GM23338 (cell line): ENCODE measurements at regions not wholly inside any gene's neighbourhood (a gene's known extent, or its start where the extent isn't known, plus 50 kb on each side); places are given as distances from the start of the nearest gene placed in this dataset.

ENCODE experiments used
- ATAC-seq: fragments of 200-7000 bp; cut with Tn5 transposase; 3 replicates; pipeline ENCODE4 v1.9.1; 2020
- DNase-seq: peaks from one replicate; pipeline ENCODE4 v3.0.0-alpha.2; 2015; ENCODE audit warnings: low spot score
- H2AFZ ChIP-seq: fragments of 200-600 bp; sonication (generic); 2 replicates; pipeline ENCODE4 v1.8.0; 2016; ENCODE audit warnings: antibody characterized with exemption, mild to moderate bottlenecking, moderate library complexity
- H3F3A ChIP-seq: fragments of 200-600 bp; sonication (generic); replicated peaks from 2 replicates; pipeline ENCODE4 v1.8.0; 2017; ENCODE audit warnings: antibody characterized with exemption, mixed run types, low read depth
- H3K27ac ChIP-seq: fragments of 200-600 bp; sonication (generic); 2 replicates; pipeline ENCODE4 v1.6.1; 2016; ENCODE audit warnings: low read depth
- H3K27me3 ChIP-seq: fragments of 200-600 bp; sonication (generic); 2 replicates; pipeline ENCODE4 v1.8.0; 2016; ENCODE audit warnings: mild to moderate bottlenecking, mixed run types, moderate library complexity; ENCODE audit not compliant: insufficient read depth
- H3K36me3 ChIP-seq: fragments of 200-600 bp; sonication (generic); 2 replicates; pipeline ENCODE4 v1.8.0; 2016; ENCODE audit warnings: mild to moderate bottlenecking; ENCODE audit not compliant: insufficient read depth
- H3K4me1 ChIP-seq: fragments of 200-600 bp; sonication (generic); 2 replicates; pipeline ENCODE4 v1.8.0; 2016; ENCODE audit warnings: mild to moderate bottlenecking, moderate library complexity; ENCODE audit not compliant: insufficient read depth
- H3K4me2 ChIP-seq: fragments of 200-600 bp; sonication (generic); 2 replicates; pipeline ENCODE4 v1.7.1; 2017; ENCODE audit warnings: mixed run types
- H3K4me3 ChIP-seq: fragments of 200-600 bp; sonication (generic); 2 replicates; pipeline ENCODE4 v1.6.1; 2016; ENCODE audit warnings: mixed run types
- H3K79me2 ChIP-seq: fragments of 200-600 bp; sonication (generic); replicated peaks from 2 replicates; pipeline ENCODE4 v1.8.0; 2017; ENCODE audit warnings: mild to moderate bottlenecking; ENCODE audit not compliant: insufficient read depth
- H3K9me2 ChIP-seq: fragments of 200-600 bp; sonication (generic); 2 replicates; pipeline ENCODE4 v1.8.0; 2017; ENCODE audit not compliant: insufficient read depth
- H4K20me1 ChIP-seq: fragments of 200-600 bp; sonication (generic); replicated peaks from 2 replicates; pipeline ENCODE4 v1.8.0; 2017; ENCODE audit warnings: mild to moderate bottlenecking; ENCODE audit not compliant: insufficient read depth
- H3K27ac Mint-ChIP-seq: 2 replicates; pipeline ENCODE4 v1.8.0; 2020; ENCODE audit warnings: inconsistent platforms, mild to moderate bottlenecking, moderate library complexity, mixed read lengths
- H3K27me3 Mint-ChIP-seq: 3 replicates; pipeline ENCODE4 v1.8.0; 2022; ENCODE audit warnings: low read depth, mild to moderate bottlenecking, moderate library complexity, mixed read lengths, inconsistent platforms; ENCODE audit not compliant: insufficient read depth, poor library complexity
- H3K36me3 Mint-ChIP-seq: 3 replicates; pipeline ENCODE4 v1.8.0; 2021; ENCODE audit warnings: low read depth, mild to moderate bottlenecking, inconsistent platforms, moderate library complexity, mixed read lengths
- H3K4me1 Mint-ChIP-seq: 3 replicates; pipeline ENCODE4 v1.8.0; 2020; ENCODE audit warnings: mild to moderate bottlenecking, inconsistent platforms, mixed read lengths
- H3K4me3 Mint-ChIP-seq: 3 replicates; pipeline ENCODE4 v1.8.0; 2021; ENCODE audit warnings: moderate library complexity, mild to moderate bottlenecking, inconsistent platforms, mixed read lengths
- H3K9me3 Mint-ChIP-seq: 3 replicates; pipeline ENCODE4 v1.8.0; 2020; ENCODE audit warnings: moderate library complexity, mild to moderate bottlenecking, inconsistent platforms, mixed read lengths
- CREB1 ChIP-seq: fragments of 250-450 bp; sonication (Bioruptor Pico); IDR thresholded peaks from 2 replicates; pipeline ENCODE4 v1.5.0; 2020; ENCODE audit warnings: low read depth, mild to moderate bottlenecking, moderate library complexity
- EZH2 ChIP-seq: fragments of 200-600 bp; sonication (generic); IDR thresholded peaks from one replicate; pipeline ENCODE4 v1.8.0; 2017; ENCODE audit warnings: antibody characterized with exemption, mild to moderate bottlenecking, low read depth; ENCODE audit not compliant: unreplicated experiment
- EZH2phosphoT487 ChIP-seq: fragments of 200-600 bp; sonication (generic); IDR thresholded peaks from one replicate; pipeline ENCODE4 v1.8.1; 2018; ENCODE audit warnings: antibody characterized with exemption; ENCODE audit not compliant: unreplicated experiment
- JUNB ChIP-seq: IDR thresholded peaks from one replicate; pipeline ENCODE4 v1.6.1; 2016; ENCODE audit warnings: antibody characterized with exemption; ENCODE audit not compliant: unreplicated experiment
- STAT1 ChIP-seq: IDR thresholded peaks from one replicate; pipeline ENCODE4 v1.6.1; 2016; ENCODE audit warnings: antibody characterized with exemption; ENCODE audit not compliant: unreplicated experiment
- ZNF331 ChIP-seq: fragments of 250-450 bp; sonication (Bioruptor Pico); IDR thresholded peaks from 2 replicates; pipeline ENCODE4 v1.5.0; 2020; ENCODE audit warnings: low read depth, mild to moderate bottlenecking, moderate library complexity
- TF ChIP-seq, protein P1 (sequence below): IDR thresholded peaks from one replicate; pipeline ENCODE4 v1.6.1; 2018; ENCODE audit warnings: antibody characterized with exemption; ENCODE audit not compliant: unreplicated experiment
- TF ChIP-seq, protein P2 (sequence below), 2 experiments: fragments of 200-600 bp in 1 of 2; sonication (generic) in 1 of 2; conservative IDR thresholded peaks; 2 replicates each; pipeline versions ENCODE4 v1.5.1 to v1.6.1; 2016 to 2017; ENCODE audit warnings: antibody characterized with exemption in 2 of 2, low read depth in 2 of 2, mild to moderate bottlenecking in 2 of 2, moderate library complexity in 1 of 2
- TF ChIP-seq, protein P3 (sequence below): fragments of 250-450 bp; sonication (Bioruptor Pico); IDR thresholded peaks from 2 replicates; pipeline ENCODE4 v1.5.0; 2020; ENCODE audit warnings: mild to moderate bottlenecking, moderate library complexity

DNA sequence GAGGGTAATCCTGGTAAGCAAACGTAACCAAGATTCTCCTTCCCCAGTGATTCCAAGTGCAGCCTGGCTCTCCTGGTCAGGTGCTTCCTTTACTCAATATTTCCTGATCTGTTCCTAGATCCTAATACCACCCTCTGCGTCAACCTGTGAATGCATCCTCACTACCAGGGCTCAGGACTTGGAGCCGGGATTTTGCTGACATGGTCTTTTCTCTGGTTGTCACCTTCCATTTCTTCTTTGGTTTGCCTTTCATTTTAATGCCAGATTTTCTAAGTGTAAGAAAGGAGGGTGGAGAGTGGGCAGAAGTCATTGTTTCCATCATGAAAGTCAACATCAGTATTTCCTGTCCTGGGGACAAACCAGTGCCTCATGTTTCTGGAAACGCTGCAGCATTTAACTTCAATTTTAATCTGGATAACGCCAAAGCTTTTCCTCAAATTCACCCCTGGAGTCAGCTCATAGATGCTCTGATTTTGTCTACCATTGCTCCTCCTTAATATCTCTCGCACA, 210.4 kb upstream of the ZNF32 start:
- Mint-ChIP-seq H3K9me3 (no peaks in the 10 kb centered on the region), H3K36me3 (no peaks in the 10 kb centered on the region; the same call in 2 of the 3 replicates), H3K4me1 (no peaks in the 10 kb centered on the region), H3K27me3 (peaks cover 6% of the 10 kb centered on the region), H3K27ac (no peak overlapping the region), H3K4me3 (no peak overlapping the region)
- Histone ChIP-seq H3K27ac (no peak overlapping the region), H3K4me2 (no peak overlapping the region), H4K20me1 (no peaks in the 10 kb centered on the region), H3K4me1 (no peaks in the 10 kb centered on the region), H3K27me3 (no peaks in the 10 kb centered on the region), H3F3A (no peaks in the 10 kb centered on the region), H3K79me2 (no peaks in the 10 kb centered on the region), H2AFZ (no peak overlapping the region), H3K4me3 (no peak overlapping the region), H3K36me3 (no peaks in the 10 kb centered on the region), H3K9me2 (peaks cover 7% of the 10 kb centered on the region)
- no peak for TF ChIP-seq STAT1
- ATAC-seq, result no peak
- DNase-seq, result no peak

DNA sequence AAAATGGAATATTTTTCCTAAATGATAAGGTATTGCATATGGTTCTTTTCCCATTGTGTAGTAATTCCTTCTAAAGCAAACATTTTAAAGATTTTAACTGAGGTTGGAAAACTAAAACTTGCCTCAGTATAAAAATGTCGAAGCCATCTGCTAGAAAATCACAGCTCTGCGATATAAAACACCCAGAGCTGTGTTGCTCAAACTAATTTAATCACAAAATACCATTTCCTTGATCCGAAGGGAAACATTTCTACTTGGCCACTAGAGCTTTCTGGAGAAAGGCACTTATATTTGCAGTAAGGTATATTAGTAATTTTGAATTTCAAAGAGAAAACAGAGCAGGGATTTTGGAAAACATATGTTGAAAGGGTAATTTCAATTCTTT, 209.2 kb upstream of the ZNF32 start:
- no peak for ATAC-seq
- DNase-seq, result no peak
- no peak overlapping the region for H3K4me3 Mint-ChIP-seq
- H3K27ac Mint-ChIP-seq, result no peak overlapping the region
- peaks cover 13% of the 10 kb centered on the region for H3K9me2 ChIP-seq
- no peaks in the 10 kb centered on the region for H3K9me3 Mint-ChIP-seq
- H3K36me3 Mint-ChIP-seq, result no peaks in the 10 kb centered on the region; the same call in 2 of the 3 replicates
- H2AFZ ChIP-seq, result no peak overlapping the region
- no peak overlapping the region for H3K4me2 ChIP-seq
- no peaks in the 10 kb centered on the region for H3K4me1 ChIP-seq
- no peaks in the 10 kb centered on the region for H3K36me3 ChIP-seq
- H3K4me3 ChIP-seq, result no peak overlapping the region
- H3K4me1 Mint-ChIP-seq, result no peaks in the 10 kb centered on the region
- no peaks in the 10 kb centered on the region for H3K79me2 ChIP-seq
- H4K20me1 ChIP-seq, result no peaks in the 10 kb centered on the region
- H3K27me3 ChIP-seq, result no peaks in the 10 kb centered on the region
- peaks cover 7% of the 10 kb centered on the region for H3K27me3 Mint-ChIP-seq
- H3F3A ChIP-seq, result no peaks in the 10 kb centered on the region
- no peak overlapping the region for H3K27ac ChIP-seq
- TF ChIP-seq ZNF331 (CRISPR knock-in tag), result no peak
- TF ChIP-seq STAT1, result no peak
- no peak for TF ChIP-seq CREB1 (CRISPR knock-in tag)
- TF ChIP-seq, protein P1, sequence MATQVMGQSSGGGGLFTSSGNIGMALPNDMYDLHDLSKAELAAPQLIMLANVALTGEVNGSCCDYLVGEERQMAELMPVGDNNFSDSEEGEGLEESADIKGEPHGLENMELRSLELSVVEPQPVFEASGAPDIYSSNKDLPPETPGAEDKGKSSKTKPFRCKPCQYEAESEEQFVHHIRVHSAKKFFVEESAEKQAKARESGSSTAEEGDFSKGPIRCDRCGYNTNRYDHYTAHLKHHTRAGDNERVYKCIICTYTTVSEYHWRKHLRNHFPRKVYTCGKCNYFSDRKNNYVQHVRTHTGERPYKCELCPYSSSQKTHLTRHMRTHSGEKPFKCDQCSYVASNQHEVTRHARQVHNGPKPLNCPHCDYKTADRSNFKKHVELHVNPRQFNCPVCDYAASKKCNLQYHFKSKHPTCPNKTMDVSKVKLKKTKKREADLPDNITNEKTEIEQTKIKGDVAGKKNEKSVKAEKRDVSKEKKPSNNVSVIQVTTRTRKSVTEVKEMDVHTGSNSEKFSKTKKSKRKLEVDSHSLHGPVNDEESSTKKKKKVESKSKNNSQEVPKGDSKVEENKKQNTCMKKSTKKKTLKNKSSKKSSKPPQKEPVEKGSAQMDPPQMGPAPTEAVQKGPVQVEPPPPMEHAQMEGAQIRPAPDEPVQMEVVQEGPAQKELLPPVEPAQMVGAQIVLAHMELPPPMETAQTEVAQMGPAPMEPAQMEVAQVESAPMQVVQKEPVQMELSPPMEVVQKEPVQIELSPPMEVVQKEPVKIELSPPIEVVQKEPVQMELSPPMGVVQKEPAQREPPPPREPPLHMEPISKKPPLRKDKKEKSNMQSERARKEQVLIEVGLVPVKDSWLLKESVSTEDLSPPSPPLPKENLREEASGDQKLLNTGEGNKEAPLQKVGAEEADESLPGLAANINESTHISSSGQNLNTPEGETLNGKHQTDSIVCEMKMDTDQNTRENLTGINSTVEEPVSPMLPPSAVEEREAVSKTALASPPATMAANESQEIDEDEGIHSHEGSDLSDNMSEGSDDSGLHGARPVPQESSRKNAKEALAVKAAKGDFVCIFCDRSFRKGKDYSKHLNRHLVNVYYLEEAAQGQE, result no peak
- TF ChIP-seq, protein P2, sequence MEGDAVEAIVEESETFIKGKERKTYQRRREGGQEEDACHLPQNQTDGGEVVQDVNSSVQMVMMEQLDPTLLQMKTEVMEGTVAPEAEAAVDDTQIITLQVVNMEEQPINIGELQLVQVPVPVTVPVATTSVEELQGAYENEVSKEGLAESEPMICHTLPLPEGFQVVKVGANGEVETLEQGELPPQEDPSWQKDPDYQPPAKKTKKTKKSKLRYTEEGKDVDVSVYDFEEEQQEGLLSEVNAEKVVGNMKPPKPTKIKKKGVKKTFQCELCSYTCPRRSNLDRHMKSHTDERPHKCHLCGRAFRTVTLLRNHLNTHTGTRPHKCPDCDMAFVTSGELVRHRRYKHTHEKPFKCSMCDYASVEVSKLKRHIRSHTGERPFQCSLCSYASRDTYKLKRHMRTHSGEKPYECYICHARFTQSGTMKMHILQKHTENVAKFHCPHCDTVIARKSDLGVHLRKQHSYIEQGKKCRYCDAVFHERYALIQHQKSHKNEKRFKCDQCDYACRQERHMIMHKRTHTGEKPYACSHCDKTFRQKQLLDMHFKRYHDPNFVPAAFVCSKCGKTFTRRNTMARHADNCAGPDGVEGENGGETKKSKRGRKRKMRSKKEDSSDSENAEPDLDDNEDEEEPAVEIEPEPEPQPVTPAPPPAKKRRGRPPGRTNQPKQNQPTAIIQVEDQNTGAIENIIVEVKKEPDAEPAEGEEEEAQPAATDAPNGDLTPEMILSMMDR (conservative IDR thresholded peaks at IDR 0.05; ENCODE audit: low read depth in 2 of 2), result no peak
- TF ChIP-seq, protein P3, sequence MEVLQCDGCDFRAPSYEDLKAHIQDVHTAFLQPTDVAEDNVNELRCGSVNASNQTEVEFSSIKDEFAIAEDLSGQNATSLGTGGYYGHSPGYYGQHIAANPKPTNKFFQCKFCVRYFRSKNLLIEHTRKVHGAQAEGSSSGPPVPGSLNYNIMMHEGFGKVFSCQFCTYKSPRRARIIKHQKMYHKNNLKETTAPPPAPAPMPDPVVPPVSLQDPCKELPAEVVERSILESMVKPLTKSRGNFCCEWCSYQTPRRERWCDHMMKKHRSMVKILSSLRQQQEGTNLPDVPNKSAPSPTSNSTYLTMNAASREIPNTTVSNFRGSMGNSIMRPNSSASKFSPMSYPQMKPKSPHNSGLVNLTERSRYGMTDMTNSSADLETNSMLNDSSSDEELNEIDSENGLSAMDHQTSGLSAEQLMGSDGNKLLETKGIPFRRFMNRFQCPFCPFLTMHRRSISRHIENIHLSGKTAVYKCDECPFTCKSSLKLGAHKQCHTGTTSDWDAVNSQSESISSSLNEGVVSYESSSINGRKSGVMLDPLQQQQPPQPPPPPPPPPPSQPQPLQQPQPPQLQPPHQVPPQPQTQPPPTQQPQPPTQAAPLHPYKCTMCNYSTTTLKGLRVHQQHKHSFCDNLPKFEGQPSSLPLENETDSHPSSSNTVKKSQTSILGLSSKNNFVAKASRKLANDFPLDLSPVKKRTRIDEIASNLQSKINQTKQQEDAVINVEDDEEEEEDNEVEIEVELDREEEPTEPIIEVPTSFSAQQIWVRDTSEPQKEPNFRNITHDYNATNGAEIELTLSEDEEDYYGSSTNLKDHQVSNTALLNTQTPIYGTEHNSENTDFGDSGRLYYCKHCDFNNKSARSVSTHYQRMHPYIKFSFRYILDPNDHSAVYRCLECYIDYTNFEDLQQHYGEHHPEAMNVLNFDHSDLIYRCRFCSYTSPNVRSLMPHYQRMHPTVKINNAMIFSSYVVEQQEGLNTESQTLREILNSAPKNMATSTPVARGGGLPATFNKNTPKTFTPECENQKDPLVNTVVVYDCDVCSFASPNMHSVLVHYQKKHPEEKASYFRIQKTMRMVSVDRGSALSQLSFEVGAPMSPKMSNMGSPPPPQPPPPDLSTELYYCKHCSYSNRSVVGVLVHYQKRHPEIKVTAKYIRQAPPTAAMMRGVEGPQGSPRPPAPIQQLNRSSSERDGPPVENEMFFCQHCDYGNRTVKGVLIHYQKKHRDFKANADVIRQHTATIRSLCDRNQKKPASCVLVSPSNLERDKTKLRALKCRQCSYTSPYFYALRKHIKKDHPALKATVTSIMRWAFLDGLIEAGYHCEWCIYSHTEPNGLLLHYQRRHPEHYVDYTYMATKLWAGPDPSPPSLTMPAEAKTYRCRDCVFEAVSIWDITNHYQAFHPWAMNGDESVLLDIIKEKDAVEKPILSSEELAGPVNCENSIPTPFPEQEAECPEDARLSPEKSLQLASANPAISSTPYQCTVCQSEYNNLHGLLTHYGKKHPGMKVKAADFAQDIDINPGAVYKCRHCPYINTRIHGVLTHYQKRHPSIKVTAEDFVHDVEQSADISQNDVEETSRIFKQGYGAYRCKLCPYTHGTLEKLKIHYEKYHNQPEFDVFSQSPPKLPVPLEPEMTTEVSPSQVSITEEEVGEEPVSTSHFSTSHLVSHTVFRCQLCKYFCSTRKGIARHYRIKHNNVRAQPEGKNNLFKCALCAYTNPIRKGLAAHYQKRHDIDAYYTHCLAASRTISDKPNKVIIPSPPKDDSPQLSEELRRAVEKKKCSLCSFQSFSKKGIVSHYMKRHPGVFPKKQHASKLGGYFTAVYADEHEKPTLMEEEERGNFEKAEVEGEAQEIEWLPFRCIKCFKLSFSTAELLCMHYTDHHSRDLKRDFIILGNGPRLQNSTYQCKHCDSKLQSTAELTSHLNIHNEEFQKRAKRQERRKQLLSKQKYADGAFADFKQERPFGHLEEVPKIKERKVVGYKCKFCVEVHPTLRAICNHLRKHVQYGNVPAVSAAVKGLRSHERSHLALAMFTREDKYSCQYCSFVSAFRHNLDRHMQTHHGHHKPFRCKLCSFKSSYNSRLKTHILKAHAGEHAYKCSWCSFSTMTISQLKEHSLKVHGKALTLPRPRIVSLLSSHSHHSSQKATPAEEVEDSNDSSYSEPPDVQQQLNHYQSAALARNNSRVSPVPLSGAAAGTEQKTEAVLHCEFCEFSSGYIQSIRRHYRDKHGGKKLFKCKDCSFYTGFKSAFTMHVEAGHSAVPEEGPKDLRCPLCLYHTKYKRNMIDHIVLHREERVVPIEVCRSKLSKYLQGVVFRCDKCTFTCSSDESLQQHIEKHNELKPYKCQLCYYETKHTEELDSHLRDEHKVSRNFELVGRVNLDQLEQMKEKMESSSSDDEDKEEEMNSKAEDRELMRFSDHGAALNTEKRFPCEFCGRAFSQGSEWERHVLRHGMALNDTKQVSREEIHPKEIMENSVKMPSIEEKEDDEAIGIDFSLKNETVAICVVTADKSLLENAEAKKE, result no peak
- TF ChIP-seq EZH2phosphoT487, result no peak
- no peak for TF ChIP-seq JUNB
- no peak for TF ChIP-seq EZH2
